ENCODE measurements at regions not wholly inside any gene's neighbourhood (a gene's known extent, or its start where the extent isn't known, plus 50 kb on each side); places are given as distances from the start of the nearest gene placed in this dataset.

GRCh38 chr1:55927702-55928290 is 651.6 kb downstream of the PLPP3 start:
- TF ChIP-seq, protein P1, sequence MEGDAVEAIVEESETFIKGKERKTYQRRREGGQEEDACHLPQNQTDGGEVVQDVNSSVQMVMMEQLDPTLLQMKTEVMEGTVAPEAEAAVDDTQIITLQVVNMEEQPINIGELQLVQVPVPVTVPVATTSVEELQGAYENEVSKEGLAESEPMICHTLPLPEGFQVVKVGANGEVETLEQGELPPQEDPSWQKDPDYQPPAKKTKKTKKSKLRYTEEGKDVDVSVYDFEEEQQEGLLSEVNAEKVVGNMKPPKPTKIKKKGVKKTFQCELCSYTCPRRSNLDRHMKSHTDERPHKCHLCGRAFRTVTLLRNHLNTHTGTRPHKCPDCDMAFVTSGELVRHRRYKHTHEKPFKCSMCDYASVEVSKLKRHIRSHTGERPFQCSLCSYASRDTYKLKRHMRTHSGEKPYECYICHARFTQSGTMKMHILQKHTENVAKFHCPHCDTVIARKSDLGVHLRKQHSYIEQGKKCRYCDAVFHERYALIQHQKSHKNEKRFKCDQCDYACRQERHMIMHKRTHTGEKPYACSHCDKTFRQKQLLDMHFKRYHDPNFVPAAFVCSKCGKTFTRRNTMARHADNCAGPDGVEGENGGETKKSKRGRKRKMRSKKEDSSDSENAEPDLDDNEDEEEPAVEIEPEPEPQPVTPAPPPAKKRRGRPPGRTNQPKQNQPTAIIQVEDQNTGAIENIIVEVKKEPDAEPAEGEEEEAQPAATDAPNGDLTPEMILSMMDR (IDR thresholded peaks at IDR 0.05): no peak
- no peak for TF ChIP-seq POLR2AphosphoS5 (IDR thresholded peaks at IDR 0.05)

Data from prostate gland (tissue), 2 donors.